GM19397 (cell line): ENCODE measurements at regions not wholly inside any gene's neighbourhood (a gene's known extent, or its start where the extent isn't known, plus 50 kb on each side); places are given as distances from the start of the nearest gene placed in this dataset.
"Not testable (repeated sequence)": the region's sequence is repeated elsewhere in the genome, so short reads cannot be mapped to it uniquely, and the experiment has no call there.

Experiments used
- ATAC-seq: cut with Tn5 transposase; IDR thresholded peaks from one replicate; pipeline ENCODE4 v1.9.1; 2021; ENCODE audit warnings: mild to moderate bottlenecking, moderate library complexity; ENCODE audit not compliant: unreplicated experiment

DNA sequence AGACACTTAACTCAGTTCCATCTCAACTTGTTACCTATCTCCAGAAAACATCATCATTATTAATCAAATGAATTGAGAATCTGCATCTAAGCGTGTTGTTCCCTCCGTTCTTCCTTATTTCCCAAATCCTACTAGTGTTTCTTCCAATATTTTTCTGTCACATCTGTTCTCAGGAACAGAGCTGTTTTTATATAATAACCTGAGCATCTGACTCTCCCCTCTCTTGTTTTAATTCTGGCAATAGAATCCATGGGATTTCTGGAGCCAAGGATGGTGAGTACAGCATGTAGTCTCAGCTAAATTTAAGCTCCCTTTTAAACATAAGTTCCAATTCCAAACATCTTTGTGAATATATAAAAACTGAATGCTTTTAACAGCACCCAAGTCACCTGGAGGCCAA lies 558.3 kb downstream of the DTWD2 start:
- no peak for ATAC-seq

DNA sequence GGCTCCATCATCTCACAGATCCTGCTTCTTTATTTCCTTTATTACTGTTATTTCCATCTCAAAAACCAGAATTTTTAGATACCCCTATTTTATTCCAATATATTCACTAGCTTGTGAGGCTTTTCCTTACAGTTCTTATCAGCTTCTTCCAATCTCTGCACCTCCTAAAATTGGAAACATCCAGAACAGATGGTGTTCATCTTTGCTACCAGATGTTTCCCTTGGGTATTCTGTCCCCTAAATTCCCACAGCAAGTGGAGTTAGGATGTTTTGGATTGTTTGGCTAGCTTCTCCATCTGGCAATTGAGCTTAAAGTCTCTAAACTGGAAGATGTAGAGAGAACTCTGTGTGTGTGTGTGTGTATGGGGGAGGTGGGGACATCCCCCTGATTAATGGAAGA lies 580.4 kb downstream of the DTWD2 start:
- no peak for ATAC-seq

DNA sequence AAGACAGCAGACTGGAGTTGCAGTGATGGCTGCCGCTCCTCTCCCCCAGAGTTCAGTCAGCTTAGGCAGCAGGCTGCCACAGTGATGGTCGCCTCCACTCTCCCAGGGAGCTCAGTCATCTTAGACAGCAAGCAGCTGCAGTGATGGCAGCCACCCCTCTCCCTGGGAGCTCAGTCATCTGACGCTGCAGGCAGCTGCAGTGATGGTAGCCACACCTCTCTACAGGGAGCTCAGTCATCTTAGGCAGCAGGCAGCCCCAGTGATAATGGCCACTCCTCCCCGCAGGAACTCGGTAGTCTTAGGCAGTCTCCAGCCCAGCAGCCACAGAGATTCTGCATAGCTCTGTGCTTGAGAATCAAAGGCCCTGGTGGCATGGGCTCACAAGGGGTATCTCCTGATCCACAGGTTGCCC lies 582.7 kb downstream of the DTWD2 start:
- ATAC-seq, result no peak

DNA sequence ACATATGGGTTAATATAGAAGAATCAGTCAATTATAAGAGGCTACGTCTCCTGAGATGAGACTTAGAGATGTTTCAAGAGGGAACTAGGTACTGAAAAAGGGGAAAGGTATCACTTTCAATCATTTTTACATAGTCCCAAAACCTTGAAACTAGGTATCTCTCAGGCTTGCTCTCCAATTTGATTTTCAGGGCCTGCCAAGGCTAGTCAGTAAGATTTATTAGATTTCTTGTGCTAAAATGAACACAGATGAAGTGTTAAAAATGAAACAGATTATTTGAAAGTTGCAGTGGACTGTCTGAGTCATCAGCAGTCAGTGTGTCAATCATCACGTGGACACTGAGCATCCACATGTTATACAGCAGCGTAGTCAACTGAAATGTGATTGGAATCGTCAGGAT lies 591.1 kb downstream of the DTWD2 start:
- ATAC-seq, result no peak

DNA sequence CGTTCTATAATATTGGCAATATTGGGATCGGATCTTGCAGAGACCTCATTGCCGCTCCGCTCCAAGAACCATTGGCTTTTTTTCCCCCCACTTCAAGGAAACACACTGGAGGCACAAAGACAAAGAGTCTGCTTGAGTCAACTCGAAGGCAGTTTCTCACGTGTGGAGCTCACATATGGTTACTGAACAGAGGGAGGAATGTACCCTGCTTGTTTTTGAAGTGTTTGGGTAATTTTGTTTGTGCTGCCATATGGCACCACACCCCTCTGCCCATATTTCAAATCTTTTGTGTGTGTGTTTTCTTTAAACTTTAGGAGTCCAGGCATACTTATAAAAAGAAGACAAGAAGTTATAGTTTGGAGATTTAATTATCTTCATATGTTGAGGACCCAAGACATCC lies 595.9 kb downstream of the DTWD2 start:
- ATAC-seq, result no peak

DNA sequence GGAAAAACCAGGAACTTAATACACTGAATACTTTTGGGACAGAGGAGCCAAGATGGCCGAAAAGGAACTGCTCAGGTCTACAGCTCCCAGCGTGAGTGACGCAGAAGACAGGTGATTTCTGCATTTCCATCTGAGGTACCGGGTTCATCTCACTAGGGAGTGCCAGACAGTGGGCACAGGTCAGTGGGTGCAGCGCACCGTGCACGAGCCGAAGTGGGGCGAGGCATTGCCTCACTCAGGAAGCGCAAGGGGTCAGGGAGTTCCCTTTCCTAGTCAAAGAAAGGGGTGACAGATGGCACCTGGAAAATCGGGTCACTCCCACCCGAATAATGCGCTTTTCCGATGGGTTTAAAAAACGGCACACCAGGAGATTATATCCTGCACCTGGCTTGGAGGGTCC lies 605.4 kb downstream of the DTWD2 start:
- not testable (repeated sequence) for ATAC-seq

DNA sequence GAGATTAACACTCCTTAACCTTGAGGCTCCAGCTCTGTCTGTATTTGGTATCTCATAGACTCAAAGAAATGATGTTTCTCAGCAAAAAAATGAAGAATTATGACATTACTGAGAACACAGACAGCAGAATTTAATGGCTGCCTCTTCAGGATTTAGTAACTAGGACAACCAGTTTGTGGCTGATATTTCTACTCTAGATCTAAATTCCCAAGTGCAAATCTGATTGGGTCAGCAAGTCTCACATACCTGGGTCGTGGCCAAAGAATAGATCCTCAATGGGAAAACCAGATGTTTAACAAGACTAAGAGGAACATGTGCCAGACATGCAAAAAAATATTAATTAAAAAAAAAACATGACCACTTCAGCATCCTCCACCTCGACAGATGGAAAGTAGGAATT lies 608.9 kb downstream of the DTWD2 start:
- no peak for ATAC-seq

DNA sequence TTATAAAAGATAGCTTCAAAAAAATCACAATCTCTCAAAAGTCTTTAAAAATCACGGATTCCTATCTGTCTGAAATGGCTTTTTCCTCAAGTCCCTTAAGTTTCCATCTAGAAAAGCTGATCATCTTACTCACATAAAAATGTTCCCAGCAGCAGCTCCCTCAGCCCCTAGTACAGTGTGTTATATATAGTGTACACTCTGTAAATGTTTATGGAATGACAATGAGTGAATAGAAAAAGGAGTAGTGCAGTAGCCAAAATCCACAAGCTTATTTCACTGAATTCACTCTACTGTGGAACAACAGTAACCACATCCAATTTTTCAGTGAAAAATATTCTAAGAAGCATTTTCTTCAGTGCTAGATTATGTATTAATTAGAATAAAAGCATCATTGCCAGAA lies 609.4 kb downstream of the DTWD2 start:
- ATAC-seq, result no peak

DNA sequence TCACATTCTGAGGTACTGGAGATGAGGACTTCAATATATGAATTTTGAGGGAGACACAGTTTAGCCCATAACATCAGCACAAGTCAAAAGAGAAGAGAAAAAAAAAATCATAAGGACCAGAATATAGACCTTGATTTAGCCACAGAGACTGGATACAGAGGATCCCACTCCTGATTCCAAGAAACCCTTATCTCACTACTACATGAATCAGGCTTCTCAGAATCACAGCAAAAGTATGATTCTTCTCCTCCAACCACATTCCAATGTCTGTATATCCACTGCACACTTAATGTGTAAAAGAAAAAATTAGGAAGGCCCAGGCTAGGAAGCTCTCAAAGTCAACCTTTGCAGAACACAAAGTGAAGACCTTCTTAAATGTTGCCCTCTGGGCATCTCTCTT lies 610.9 kb downstream of the DTWD2 start:
- no peak for ATAC-seq

DNA sequence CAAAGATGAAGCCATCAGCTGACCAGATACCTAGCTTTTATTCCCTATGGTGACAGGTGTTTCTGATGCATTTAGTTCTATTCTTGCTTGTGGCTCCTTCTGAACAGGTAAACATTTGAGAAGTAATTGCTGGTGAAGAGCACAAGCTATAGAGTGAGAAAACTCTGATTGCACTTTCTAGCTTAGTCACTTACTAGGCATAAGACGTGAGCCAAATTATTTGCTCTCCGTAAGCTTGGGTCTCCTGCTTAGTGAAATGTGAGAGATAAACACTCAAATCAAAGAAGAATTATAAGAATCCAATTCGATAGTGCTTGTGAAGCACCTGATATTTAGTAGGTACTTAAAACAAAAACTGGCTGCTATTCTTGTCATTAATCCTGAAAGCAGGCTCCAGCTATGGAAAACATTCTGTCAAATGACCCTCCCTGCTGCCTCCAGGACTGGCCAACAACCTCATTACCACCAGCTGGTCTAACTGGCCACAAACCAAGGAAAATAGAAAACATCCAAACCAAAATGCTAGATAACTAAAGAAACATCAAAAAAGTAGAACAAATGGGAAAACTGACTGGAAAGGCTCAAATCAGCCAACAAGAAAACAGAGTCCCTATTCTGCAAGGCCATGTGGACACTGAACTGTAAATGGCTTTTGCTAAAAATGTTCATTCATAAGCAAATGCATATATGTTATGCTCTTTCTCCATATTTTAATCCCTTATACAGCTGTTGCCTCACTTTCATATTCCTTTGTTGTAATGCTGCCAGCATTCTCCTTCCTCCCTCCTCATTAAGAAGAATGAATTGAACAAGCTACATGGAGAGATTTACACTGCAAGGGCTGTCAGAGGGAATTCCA lies 616.1 kb downstream of the DTWD2 start:
- no peak for ATAC-seq

DNA sequence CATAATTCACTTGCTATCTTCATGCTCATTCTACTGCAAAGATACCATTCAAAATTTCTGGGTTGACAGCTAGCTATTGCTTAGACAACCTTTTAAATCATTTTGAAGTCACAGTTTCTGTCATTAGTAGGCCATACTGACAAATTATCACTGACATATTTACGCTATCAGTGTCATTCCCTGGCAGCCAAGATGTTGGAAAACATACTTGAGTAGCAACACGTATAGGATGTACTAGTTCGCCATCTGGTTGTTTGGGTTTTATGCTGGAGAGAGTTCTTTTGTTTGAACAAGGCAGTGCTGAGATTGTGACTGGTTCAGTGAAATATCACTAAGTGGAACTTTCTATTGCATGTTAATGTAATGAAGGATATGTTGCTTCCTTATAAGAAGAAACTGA lies 621.9 kb downstream of the DTWD2 start:
- no peak for ATAC-seq

DNA sequence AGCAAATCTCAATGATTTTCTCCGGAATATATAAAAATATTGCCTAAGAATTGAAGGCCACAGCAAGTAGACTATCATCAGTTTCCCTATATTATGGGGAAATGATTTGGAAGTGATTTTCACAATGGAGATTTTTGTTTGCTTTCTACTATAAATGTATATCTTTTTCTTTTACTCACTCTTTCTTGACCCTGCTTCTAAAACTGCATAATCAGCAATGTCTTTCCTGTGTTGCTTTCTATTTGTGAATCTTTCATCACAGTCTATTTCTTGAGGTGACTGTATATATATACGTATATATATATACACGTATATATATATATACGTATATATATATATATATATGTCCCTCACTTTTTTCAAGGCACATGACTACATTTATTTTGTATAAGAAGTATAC lies 622.6 kb downstream of the DTWD2 start:
- no peak for ATAC-seq

DNA sequence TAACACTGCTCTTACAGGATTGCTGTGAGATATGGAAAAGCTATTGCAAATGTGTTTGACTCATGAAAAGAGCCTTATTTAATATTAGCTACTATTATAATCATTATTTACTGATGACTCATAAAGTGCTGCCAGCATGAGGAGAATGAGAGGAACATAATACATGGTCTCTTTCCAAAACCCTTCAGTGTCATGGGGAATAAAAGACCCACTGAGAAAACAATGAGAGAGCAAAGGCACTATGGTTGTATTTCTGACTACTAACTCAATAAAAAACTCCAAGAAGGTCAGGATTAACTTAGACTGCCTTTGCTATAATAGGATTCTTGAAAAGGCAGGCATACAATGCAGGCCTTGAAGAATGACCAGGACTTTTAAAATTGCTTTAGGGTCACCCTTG lies 633.5 kb downstream of the DTWD2 start:
- ATAC-seq, result no peak

DNA sequence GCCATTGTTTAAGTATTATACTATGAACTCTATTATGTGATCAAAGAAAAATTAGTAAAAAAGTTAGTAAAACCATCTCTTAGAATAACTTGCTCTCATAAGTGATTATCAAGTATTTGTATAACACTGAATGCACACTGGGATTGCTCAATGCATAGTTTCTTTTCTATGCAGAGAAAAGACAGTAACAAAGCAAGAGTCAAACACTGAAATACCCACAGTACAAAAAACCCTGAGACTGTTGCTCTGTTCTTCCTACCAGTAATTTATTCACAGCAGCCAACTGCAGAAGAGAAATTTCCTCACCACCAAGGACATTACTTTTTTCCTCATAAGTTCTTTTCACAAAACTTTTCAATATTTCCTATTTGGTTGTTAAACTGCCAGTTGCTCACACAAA lies 634.4 kb downstream of the DTWD2 start:
- ATAC-seq, result no peak

DNA sequence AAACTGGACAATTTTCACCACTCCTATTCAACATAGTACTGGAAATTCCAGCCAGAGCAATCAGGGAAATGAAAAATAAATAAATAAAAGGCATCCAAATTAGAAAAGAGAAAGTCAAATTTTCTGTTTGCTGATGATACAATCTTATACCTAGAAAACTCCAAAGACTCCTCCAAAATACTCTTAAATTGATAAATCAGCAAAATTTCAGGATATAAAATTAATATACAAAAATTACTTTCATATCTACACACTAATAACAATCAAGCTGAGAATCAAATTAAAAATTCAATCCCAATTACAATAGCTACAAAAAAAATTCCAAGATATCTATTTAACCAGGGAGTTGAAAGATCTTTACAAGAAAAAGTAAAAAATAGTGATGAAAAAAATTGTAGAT lies 651.9 kb downstream of the DTWD2 start:
- ATAC-seq, result no peak

DNA sequence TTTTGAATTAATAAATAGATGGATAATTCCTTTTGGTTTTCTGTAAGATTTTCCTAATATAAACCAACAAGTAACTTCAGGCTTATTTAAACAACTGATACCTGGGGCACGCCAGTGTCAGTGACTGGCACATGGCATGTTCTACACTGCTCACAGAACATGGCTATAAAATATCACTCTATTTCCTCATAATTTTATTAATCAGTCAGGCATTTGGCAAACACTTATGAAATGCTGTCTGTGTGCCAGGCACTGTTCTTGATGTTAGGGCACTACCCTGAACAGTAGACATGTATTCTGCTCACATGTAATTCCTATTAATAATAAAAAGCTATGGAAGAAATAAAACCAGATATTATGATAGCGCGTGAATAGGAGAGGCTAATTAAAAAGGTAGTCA lies 661.0 kb downstream of the DTWD2 start:
- no peak for ATAC-seq

DNA sequence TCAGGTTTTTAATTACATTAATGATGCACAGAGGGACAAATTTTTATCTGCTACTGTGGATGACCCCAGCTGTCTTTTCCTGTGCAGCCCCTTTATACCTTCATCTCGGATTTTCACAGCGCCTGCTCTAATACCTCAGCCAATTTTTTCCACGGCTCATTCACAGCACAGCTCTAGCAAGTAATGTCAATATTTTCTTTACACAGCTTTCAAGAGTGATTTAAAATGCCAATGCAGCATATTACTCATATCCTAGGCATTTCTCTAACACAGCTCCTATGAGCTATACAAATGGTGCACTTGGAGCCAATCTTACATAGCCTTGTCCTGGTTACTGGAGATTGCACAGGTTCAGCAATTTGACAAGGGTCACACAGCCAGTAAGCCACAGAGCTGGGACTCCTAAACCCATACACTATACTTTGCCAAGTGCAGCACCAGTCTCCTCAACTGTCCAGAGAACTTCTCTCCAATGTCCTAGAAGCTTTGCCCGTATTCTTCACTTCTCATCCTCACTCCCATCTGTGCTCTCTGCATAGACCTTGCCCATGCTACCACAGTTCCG lies 661.8 kb downstream of the DTWD2 start:
- no peak for ATAC-seq

DNA sequence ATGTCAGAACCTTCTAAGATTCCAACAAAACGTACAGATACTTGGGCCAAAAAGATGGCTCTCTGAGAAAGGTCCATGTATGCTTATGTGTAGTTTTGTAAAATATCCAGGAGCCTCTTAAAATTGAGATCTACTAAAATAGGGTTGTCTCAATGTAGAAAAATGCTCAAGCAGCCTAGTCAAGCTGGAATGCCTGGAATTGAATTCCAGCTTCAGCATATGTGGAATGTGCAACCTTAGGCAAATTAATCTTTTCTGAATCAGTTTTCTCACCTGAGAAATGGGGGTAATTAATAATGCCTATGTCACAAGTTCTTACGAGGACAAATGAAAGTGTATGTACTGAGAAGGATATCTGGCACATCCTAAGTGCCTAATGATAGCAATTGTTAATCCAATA lies 662.4 kb downstream of the DTWD2 start:
- no peak for ATAC-seq

DNA sequence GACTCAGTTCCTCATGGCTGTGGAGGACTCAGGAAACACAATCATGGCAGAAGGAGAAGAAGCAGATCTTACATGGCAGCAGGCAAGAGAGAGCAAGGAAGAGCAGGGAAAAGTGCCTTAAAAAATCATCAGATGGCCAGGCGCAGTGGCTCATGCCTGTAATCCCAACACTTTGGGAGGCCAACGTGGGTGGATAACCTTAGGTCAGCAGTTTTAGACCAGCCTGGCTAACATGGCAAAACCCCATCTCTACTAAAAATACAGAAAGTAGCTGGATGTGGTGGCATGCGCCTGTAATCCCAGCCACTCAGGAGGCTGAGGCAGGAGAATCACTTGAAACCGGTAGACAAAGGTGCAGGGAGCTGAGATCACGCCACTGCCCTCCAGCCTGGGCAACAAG lies 664.6 kb downstream of the DTWD2 start:
- ATAC-seq, result not testable (repeated sequence)

DNA sequence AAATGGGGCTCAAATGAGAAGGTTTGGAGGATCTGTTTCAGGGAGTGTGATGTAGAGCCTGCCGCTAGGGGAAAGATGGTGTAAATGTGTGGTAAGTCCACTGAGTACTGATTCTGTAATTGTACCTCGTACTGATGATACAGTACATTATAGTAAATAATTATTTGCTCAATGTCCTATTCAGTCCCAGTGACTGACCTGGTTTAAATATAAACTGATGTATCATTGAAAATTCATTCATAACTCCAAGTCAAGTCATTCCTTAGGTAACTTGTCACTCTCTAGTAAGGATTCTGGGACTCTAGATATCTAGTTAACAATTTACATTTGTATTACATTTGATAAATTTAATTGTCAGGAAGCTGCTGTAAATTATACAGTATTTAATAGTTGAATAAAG lies 667.3 kb downstream of the DTWD2 start:
- ATAC-seq, result no peak

DNA sequence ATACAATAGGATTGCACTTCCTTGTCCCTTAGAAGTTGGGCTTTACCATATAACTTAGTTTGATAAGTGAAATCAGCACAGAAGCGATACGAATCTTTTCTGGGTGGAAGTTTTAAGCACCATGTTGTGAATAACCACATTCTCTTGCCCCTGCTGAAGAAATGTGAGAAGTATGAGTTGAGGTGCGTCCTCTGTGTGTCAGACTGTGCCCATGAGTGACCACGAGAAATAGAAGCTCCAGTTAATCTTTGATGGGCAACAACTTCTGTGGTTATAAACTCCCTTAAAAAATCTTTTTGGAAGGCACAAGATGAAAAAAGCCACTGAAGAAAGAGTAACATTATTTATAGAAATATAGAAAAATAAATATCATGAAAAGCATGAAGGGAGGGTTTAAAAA lies 668.2 kb downstream of the DTWD2 start:
- ATAC-seq, result no peak

DNA sequence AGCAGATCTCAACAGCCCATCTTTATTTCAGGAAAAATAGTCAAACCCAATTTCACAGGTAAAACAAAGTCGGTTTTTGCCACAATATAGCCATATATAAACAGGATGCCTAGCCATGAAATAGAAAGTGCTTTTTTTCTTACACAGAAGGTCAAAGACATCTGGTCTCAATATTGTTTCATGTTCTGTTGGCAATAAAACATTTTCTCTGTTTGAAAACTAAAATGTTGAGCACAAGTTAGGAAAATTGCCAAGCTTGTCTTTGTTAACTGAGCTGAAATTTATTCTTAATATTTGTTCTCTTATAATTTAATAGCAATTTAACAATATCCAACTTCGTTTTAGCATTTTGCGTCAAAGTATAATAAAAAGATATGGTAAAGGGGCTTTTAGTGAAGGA lies 673.4 kb downstream of the DTWD2 start:
- no peak for ATAC-seq
